Hepatocyte (in vitro differentiated cells): ENCODE measurements at regions not wholly inside any gene's neighbourhood (a gene's known extent, or its start where the extent isn't known, plus 50 kb on each side); places are given as distances from the start of the nearest gene placed in this dataset.

Experiments used
- CTCF ChIP-seq: fragments of 200-600 bp; sonication (generic); IDR thresholded peaks from 2 replicates; pipeline ENCODE4 v1.5.1; 2016; ENCODE audit warnings: antibody characterized with exemption, mild to moderate bottlenecking; ENCODE audit not compliant: poor library complexity
- EZH2phosphoT487 ChIP-seq: fragments of 200-600 bp; sonication (generic); IDR thresholded peaks from one replicate; pipeline ENCODE4 v1.6.1; 2018; ENCODE audit warnings: antibody characterized with exemption, mild to moderate bottlenecking, low read depth, moderate library complexity; ENCODE audit not compliant: unreplicated experiment, severe bottlenecking

DNA sequence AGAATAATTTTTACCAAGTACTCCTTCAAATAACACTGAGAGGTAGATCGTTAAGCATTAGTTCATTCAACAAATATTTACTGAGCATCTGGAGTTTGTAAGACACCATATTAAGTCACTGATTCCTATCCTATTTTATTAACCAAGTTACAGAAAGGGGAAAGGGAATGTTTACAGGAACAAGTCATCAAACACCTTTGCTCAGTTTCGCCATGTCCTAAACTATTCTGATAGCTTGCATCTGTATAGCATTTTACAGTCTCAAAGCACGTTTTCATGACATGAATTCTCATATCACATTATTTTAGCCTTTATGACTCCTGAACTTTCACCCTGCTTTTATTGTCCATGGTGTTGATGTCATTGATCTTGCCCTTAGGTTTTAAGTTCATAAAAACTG lies 89.2 kb downstream of the AREG start:
- no peak for TF ChIP-seq CTCF
- TF ChIP-seq EZH2phosphoT487 = no peak
